ENCODE measurements at regions not wholly inside any gene's neighbourhood (a gene's known extent, or its start where the extent isn't known, plus 50 kb on each side); places are given as distances from the start of the nearest gene placed in this dataset.

DNA sequence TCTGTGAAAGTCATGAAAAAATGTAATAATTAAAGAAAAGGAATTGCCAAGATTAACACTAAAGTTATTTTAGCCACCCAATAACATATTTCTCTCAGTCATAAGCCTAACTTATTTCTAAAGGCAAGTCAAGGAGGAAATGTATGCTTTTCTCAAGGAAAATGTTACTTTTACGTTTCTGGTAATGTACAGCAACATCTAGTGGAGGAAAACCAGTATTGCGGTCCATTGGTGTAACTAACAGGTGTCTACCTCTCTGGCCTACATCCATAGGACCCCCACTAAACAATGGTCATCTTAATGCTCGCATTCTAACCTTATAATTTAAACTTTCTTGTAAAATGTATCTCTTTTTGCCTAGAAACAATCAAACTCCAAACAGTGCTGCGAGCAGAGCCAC lies 437.5 kb downstream of the KIF20B start:
- H3K27ac ChIP-seq (ENCODE audit: low read depth in 1 of 2, low read length in 2 of 2), result no peak overlapping the region
- DNase-seq (peak in 1 of 14 experiments; percentile 1), ATAC-seq (ENCODE audit: poor library complexity) (no peak)
- Mint-ChIP-seq H3K36me3 (ENCODE audit: low read depth) (peaks cover 4% of the 10 kb centered on the region), H3K4me3 (no peak overlapping the region), H3K27ac (no peak overlapping the region), H3K27me3 (no peaks in the 10 kb centered on the region), H3K4me1 (ENCODE audit: low read depth) (no peaks in the 10 kb centered on the region), H3K9me3 (peaks cover 17% of the 10 kb centered on the region)
- TF ChIP-seq, protein P1, sequence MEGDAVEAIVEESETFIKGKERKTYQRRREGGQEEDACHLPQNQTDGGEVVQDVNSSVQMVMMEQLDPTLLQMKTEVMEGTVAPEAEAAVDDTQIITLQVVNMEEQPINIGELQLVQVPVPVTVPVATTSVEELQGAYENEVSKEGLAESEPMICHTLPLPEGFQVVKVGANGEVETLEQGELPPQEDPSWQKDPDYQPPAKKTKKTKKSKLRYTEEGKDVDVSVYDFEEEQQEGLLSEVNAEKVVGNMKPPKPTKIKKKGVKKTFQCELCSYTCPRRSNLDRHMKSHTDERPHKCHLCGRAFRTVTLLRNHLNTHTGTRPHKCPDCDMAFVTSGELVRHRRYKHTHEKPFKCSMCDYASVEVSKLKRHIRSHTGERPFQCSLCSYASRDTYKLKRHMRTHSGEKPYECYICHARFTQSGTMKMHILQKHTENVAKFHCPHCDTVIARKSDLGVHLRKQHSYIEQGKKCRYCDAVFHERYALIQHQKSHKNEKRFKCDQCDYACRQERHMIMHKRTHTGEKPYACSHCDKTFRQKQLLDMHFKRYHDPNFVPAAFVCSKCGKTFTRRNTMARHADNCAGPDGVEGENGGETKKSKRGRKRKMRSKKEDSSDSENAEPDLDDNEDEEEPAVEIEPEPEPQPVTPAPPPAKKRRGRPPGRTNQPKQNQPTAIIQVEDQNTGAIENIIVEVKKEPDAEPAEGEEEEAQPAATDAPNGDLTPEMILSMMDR (IDR thresholded peaks at IDR 0.05), result no peak
- H3K27me3 ChIP-seq (ENCODE audit: control insufficient read depth in 1 of 2, insufficient read depth in 2 of 2, low read length in 2 of 2), result no peaks in the 10 kb centered on the region
- no peaks in the 10 kb centered on the region for H3K4me1 ChIP-seq (ENCODE audit: insufficient read depth, low read length)
- H3K9me3 ChIP-seq (ENCODE audit: control insufficient read depth in 1 of 2, insufficient read depth in 1 of 2, low read length in 2 of 2), result peaks cover 10 to 40% of the 10 kb centered on the region in 2 experiments
- no peaks in the 10 kb centered on the region for H3K36me3 ChIP-seq (ENCODE audit: insufficient read depth, low read length)
- intact Hi-C loops (cut with DNase I, micrococcal nuclease), result no loop called here
- CTCF ChIA-PET, result no interaction called here
- H3K4me3 ChIP-seq (ENCODE audit: low read length), result no peak overlapping the region
- POLR2A ChIA-PET, result no interaction called here

DNA sequence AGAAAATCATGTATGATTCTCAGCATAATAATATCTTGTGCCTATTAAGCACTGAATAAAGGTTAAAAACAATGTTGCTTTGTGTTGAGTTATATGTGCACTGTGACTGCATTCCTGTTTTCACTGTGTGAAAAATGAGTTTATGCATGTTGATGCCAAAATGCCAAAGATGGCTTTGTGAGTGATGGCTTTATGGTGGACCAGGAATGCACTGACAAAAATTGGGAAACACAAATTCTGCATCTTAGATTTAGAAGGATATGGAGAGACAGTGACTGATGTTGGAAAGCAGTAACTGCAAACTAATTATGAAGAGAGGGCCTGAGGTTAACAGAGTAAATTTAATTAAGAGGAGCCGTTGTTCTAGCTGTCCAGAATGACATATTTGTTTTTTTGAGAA lies 440.4 kb downstream of the KIF20B start:
- H3K27me3 ChIP-seq (ENCODE audit: control insufficient read depth in 1 of 2, insufficient read depth in 2 of 2, low read length in 2 of 2), result no peaks in the 10 kb centered on the region
- H3K9me3 Mint-ChIP-seq, result peaks cover 9% of the 10 kb centered on the region
- H3K36me3 Mint-ChIP-seq (ENCODE audit: low read depth), result peaks cover 4% of the 10 kb centered on the region
- intact Hi-C loops (cut with DNase I, micrococcal nuclease), result no loop called here
- no peaks in the 10 kb centered on the region for H3K27me3 Mint-ChIP-seq
- H3K4me1 ChIP-seq (ENCODE audit: insufficient read depth, low read length), result no peaks in the 10 kb centered on the region
- TF ChIP-seq, protein P1 (IDR thresholded peaks at IDR 0.05), result no peak
- H3K9me3 ChIP-seq (ENCODE audit: control insufficient read depth in 1 of 2, insufficient read depth in 1 of 2, low read length in 2 of 2), result peaks cover 3 to 22% of the 10 kb centered on the region in 2 experiments
- H3K4me1 Mint-ChIP-seq (ENCODE audit: low read depth), result no peaks in the 10 kb centered on the region
- H3K27ac ChIP-seq (ENCODE audit: low read depth in 1 of 2, low read length in 2 of 2), result no peak overlapping the region
- no peak overlapping the region for H3K27ac Mint-ChIP-seq
- no peaks in the 10 kb centered on the region for H3K36me3 ChIP-seq (ENCODE audit: insufficient read depth, low read length)
- POLR2A ChIA-PET, result no interaction called here
- CTCF ChIA-PET, result no interaction called here
- H3K4me3 Mint-ChIP-seq, result no peak overlapping the region
- H3K4me3 ChIP-seq (ENCODE audit: low read length), result no peak overlapping the region
- DNase-seq (no peak), ATAC-seq (ENCODE audit: poor library complexity) (no peak)

DNA sequence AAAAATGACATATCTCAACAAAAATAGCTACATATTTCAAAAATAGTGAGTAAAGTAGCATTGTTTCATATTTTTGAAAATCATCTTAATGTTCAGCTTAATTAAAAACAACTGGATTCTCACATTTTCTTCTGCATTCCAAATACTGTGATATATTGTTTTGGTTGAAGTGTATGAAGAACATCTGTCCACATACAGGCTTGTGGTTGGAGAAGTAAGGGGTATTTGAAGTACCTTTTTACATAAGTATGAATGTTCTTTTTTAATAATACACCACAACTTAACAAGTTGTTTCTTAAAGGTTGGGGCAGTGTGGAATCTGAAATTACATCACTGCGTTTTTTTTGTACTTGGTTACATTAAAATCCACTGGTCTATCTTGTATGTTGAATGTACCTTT lies 442.5 kb downstream of the KIF20B start:
- peaks cover 9% of the 10 kb centered on the region for H3K9me3 Mint-ChIP-seq
- H3K4me3 Mint-ChIP-seq, result no peak overlapping the region
- peaks cover 3 to 4% of the 10 kb centered on the region in 2 experiments for H3K9me3 ChIP-seq (ENCODE audit: control insufficient read depth in 1 of 2, insufficient read depth in 1 of 2, low read length in 2 of 2)
- CTCF ChIA-PET, result no interaction called here
- H3K27me3 ChIP-seq (ENCODE audit: control insufficient read depth in 1 of 2, insufficient read depth in 2 of 2, low read length in 2 of 2), result no peaks in the 10 kb centered on the region
- POLR2A ChIA-PET, result no interaction called here
- no peak overlapping the region for H3K4me3 ChIP-seq (ENCODE audit: low read length)
- no peak for ATAC-seq (ENCODE audit: poor library complexity)
- no peaks in the 10 kb centered on the region for H3K4me1 ChIP-seq (ENCODE audit: insufficient read depth, low read length)
- no peaks in the 10 kb centered on the region for H3K36me3 ChIP-seq (ENCODE audit: insufficient read depth, low read length)
- H3K27me3 Mint-ChIP-seq, result no peaks in the 10 kb centered on the region
- no peaks in the 10 kb centered on the region for H3K4me1 Mint-ChIP-seq (ENCODE audit: low read depth)
- intact Hi-C loops (cut with DNase I, micrococcal nuclease), result no loop called here
- peaks cover 4% of the 10 kb centered on the region for H3K36me3 Mint-ChIP-seq (ENCODE audit: low read depth)
- no peak overlapping the region for H3K27ac ChIP-seq (ENCODE audit: low read depth in 1 of 2, low read length in 2 of 2)
- no peak for DNase-seq
- TF ChIP-seq, protein P1 (IDR thresholded peaks at IDR 0.05), result no peak
- H3K27ac Mint-ChIP-seq, result no peak overlapping the region

Data from CD4-positive, alpha-beta T cell (primary cell).